AG09319 (cell line): ENCODE measurements at regions not wholly inside any gene's neighbourhood (a gene's known extent, or its start where the extent isn't known, plus 50 kb on each side); places are given as distances from the start of the nearest gene placed in this dataset.
"Not testable (repeated sequence)": the region's sequence is repeated elsewhere in the genome, so short reads cannot be mapped to it uniquely, and the experiment has no call there.

Source experiments
- DNase-seq: peaks from one replicate; pipeline ENCODE4 v3.0.0-alpha.2; 2010; ENCODE audit warnings: low read depth; ENCODE audit errors: extremely low read depth
- TF ChIP-seq, protein P1 (sequence below): IDR thresholded peaks from 2 replicates; pipeline ENCODE4 v1.5.1; 2011; ENCODE audit warnings: low read depth, mild to moderate bottlenecking, inconsistent platforms, low read length, moderate library complexity

DNA sequence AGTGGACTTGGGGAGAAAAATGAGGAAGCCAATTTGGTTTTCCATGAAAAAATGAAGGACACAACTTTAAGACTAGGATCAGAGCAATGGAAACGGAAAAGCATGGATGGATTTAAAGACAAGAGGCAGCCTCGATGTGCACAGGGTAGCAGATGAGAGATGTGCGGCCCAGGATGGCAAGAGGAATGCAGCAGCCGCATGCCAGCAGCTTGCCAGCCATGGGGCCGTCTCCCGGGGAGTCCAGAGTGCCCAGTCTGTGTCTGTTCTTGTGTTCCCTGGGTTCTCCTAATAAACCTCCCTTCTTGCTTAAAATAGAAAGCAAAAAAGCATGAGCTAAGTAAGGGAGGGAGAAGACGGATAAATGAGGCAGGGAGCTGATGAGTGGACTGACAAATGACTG, 68.0 kb upstream of the IQSEC1 start:
- TF ChIP-seq, protein P1, sequence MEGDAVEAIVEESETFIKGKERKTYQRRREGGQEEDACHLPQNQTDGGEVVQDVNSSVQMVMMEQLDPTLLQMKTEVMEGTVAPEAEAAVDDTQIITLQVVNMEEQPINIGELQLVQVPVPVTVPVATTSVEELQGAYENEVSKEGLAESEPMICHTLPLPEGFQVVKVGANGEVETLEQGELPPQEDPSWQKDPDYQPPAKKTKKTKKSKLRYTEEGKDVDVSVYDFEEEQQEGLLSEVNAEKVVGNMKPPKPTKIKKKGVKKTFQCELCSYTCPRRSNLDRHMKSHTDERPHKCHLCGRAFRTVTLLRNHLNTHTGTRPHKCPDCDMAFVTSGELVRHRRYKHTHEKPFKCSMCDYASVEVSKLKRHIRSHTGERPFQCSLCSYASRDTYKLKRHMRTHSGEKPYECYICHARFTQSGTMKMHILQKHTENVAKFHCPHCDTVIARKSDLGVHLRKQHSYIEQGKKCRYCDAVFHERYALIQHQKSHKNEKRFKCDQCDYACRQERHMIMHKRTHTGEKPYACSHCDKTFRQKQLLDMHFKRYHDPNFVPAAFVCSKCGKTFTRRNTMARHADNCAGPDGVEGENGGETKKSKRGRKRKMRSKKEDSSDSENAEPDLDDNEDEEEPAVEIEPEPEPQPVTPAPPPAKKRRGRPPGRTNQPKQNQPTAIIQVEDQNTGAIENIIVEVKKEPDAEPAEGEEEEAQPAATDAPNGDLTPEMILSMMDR, result no peak
- no peak for DNase-seq

DNA sequence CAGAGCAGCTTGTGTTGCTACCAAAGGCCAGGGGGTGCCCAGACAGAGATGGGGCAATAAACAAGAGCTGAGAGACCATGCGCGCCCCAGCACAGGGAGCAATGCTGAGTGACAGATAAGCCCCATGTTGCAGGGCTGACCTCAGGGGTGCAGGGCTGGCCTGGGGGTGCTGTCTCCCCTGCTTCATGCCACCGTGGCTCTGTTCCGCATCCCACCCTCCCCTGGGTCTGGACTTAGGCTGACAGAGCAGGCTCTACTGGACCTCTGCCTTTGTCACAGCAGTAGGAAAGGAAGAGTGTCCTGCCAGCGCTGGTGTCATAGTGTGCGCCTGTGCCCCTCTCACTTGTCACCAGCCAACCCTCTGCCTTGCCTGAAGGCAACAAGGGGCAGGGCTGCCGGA, 67.4 kb upstream of the IQSEC1 start:
- no peak for DNase-seq
- TF ChIP-seq, protein P1, result no peak

DNA sequence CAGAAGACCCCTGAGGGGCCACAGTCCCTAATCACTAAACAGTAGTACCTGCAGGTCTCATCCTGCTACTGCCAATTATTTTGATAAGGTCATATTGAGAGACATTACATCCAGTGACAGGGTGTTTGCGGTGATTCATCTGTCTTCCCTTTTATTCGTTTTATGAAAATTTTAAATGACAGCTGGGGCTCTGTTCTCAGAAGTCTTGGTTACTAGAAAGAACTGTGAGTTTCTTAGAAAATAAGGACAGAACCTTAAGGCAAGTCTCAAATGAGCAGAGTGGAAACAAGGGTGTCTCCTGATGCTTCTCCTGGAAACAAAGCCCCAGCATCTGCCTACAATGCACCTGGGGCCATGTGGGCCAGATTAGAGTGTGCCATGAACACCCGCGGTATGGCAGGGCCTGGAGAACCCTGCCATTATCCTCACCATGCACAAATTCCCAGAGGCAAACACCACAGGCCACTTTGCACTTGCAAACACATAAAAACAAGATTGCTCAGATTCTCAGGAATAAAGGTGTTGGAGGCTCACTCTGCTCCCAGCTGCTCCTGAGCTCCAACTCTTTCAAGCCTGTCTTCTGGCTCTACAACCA, 66.3 kb upstream of the IQSEC1 start:
- no peak for DNase-seq
- TF ChIP-seq, protein P1, result no peak

DNA sequence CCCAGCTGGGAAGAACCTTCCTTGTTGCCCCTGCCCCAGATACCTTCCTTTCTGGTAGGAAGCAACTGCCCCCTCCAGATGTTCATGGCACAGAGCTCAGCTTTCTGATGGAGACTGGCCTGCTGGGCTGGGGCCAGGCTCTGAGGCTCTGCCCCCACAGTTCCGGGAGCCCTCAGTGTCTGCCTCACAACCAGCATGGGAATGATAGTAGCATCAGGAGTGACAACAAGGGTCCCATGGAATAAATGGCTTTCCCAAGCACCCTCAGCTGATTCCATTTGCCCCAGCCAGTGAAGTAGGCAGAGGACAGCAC, 65.6 kb upstream of the IQSEC1 start:
- no peak for DNase-seq
- TF ChIP-seq, protein P1, result no peak

DNA sequence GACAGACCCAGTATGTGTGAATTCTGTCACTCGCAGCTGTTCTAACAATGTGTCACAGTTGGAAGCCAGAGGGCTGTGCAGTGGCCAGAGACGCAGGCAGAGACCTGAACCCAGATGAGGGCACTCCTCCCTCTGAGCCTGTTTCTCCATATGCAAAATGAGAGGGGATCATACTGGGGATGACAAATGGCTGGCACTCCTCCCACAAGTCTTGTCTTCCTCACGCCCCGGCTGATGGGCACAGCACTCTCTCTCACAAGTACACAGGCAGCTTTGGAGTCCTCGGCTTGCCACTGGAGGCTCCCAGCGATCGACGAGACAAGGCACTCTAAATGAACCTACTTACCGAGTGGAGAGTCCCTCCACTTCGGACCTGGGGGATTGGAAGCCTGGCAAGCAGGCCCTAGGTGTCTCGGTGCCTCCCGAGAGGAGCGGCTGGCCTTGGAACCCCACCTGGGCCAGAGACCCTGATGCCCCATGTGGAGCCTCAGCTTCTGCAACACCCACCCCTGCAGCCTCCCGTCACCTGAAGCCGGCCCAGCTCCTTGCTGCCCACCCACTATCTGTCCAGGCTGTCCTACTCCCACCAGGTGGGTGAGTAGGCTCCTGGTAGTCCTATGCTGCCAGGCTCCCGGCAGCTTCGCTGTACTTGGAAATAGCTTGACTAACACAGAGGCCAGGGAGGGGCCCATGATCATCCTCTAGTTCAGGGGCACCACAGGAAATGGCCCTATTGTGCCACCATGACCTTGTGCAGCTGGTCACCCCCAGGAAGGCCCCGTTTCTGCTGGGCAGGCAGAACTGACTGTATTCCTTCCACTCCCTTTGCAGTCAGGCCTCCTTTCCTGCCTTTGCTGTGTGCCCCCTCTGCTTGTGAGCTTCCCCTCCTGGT, 65.0 kb upstream of the IQSEC1 start:
- TF ChIP-seq, protein P1, result no peak
- no peak for DNase-seq

DNA sequence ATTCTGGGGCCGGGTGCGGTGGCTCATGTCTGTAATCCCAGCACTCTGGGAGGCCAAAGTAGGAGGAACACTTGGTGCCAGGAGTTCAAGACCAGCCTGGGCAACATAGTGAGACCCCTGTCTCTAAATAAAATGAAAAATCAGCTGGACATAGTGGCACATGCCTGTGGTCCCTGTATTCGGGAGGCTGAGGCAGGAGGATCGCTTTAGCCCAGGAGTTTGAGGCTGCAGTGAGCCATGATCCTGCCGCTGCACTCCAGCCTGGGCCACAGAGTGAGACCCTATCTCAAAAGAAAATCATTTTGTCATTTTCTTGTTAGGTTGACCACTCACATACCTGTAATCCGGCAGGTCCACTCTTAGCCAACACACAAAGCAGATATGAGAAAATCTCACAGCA, 63.6 kb upstream of the IQSEC1 start:
- not testable (repeated sequence) for DNase-seq

DNA sequence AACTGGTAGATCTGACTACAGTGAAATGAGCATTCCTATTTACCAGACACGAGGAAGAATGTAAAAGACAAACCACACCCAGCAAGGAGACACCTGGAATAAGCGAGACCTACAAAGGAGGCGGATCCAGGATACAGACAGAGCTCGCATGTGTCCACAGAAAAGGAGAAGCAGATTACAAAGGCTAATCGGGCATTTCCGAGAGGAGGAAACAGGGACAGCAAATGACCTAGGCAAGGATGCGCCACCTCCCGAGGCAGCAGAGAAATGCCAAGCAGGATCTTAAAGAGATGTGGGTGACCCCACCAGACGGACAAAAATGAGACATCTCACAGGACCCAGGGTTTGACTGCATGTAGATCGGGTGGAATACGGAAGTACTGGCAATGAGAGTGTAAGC, 63.2 kb upstream of the IQSEC1 start:
- TF ChIP-seq, protein P1, result no peak
- DNase-seq, result no peak
